Panc1 (cell line): ENCODE measurements at regions not wholly inside any gene's neighbourhood (a gene's known extent, or its start where the extent isn't known, plus 50 kb on each side); places are given as distances from the start of the nearest gene placed in this dataset.

Experiments
- ATAC-seq: fragments of 200-7000 bp; cut with Tn5 transposase; 2 replicates; pipeline ENCODE4 v1.9.1; 2020; ENCODE audit warnings: mild to moderate bottlenecking, moderate library complexity
- BruUV-seq: library from RNA; stranded (reverse); fragments of 400-500 nt; replicated peaks from 2 replicates; lab custom pipeline; 2021; lab: Mats Ljungman, UMichigan
- CTCF ChIA-PET: fragments of 300-600 bp; sonication (Branson Sonifier 250); formaldehyde crosslinking; loops from one replicate; lab custom pipeline; 2022; ENCODE audit warnings: antibody characterized with exemption; lab: Charles Lee
- POLR2A ChIA-PET: fragments of 300-600 bp; sonication (Branson Sonifier 250); formaldehyde crosslinking; loops from one replicate; lab custom pipeline; 2022; ENCODE audit warnings: antibody characterized with exemption; lab: Charles Lee
- DNase-seq: peaks from one replicate; pipeline ENCODE4 v3.0.0-alpha.2; 2010; ENCODE audit warnings: low read depth, low spot score
- H3K27ac ChIP-seq: 2 replicates; pipeline ENCODE4 v1.5.1; 2011; ENCODE audit warnings: mild to moderate bottlenecking, low read length, inconsistent platforms
- H3K27me3 ChIP-seq: fragments of 200-500 bp; sonication (Bioruptor generic); 2 replicates; pipeline ENCODE4 v1.6.0; 2014; ENCODE audit warnings: low read length, inconsistent platforms; ENCODE audit not compliant: control insufficient read depth, insufficient read depth
- H3K36me3 ChIP-seq: fragments of 200-500 bp; sonication (Bioruptor generic); 2 replicates; pipeline ENCODE4 v1.5.1; 2014; ENCODE audit warnings: inconsistent platforms, mild to moderate bottlenecking, low read length, moderate library complexity; ENCODE audit not compliant: control insufficient read depth, insufficient read depth
- H3K4me1 ChIP-seq: 2 replicates; pipeline ENCODE4 v1.5.1; 2011; ENCODE audit warnings: inconsistent platforms, mild to moderate bottlenecking, low read length, moderate library complexity; ENCODE audit not compliant: control insufficient read depth, insufficient read depth
- H3K4me3 ChIP-seq, 2 experiments: 2 replicates each; pipeline ENCODE4 v1.5.1; 2011 to 2012; ENCODE audit warnings: low read depth in 2 of 2, low read length in 2 of 2, mild to moderate bottlenecking in 2 of 2, inconsistent platforms in 1 of 2, moderate library complexity in 1 of 2
- H3K9me3 ChIP-seq: fragments of 200-500 bp; sonication (Bioruptor generic); 2 replicates; pipeline ENCODE4 v1.5.1; 2014; ENCODE audit warnings: low read depth, mild to moderate bottlenecking, inconsistent platforms, low read length, moderate library complexity; ENCODE audit not compliant: control insufficient read depth, insufficient read depth
- CTCF ChIP-seq: fragments of 450-650 bp; IDR thresholded peaks from 2 replicates; pipeline ENCODE4 v1.5.1; 2017; ENCODE audit warnings: mild to moderate bottlenecking
- POLR2AphosphoS5 ChIP-seq: IDR thresholded peaks from 2 replicates; pipeline ENCODE4 v1.6.1; 2012; ENCODE audit warnings: mild to moderate bottlenecking, low read depth, low read length, moderate library complexity
- REST ChIP-seq, 2 experiments: IDR thresholded peaks; 2 replicates each; pipeline ENCODE4 v1.6.1; 2011 to 2012; ENCODE audit warnings: low read depth in 2 of 2, control low read depth in 1 of 2, low read length in 1 of 2, mild to moderate bottlenecking in 1 of 2, moderate library complexity in 1 of 2; ENCODE audit not compliant: insufficient read depth in 1 of 2
- SIN3A ChIP-seq: IDR thresholded peaks from 2 replicates; pipeline ENCODE4 v1.6.1; 2012; ENCODE audit warnings: low read depth, mild to moderate bottlenecking, low read length, moderate library complexity, borderline replicate concordance; ENCODE audit not compliant: insufficient read depth
- TCF7L2 ChIP-seq: IDR thresholded peaks from 2 replicates; pipeline ENCODE4 v1.6.1; 2011; ENCODE audit warnings: mild to moderate bottlenecking, low read depth, low read length, inconsistent platforms
- in situ Hi-C: cut with HindIII; loops from 2 replicates; pipeline ENCODE4 v1.10.0; 2016; ENCODE audit warnings: low sequenced_read_pairs, low pct_unique_long_range_greater_than_20kb
- intact Hi-C: fragments of 100-400 bp; cut with micrococcal nuclease; formaldehyde crosslinking; loops from one replicate; pipeline ENCODE4 v1.10.0; 2022; ENCODE audit not compliant: unreplicated experiment

GRCh38 chr4:71944956-71945355 is 86.8 kb upstream of the NPFFR2 start:
- intact Hi-C loops, result no loop called here
- Histone ChIP-seq H3K4me3 (no peak overlapping the region), H3K4me1 (no peaks in the 10 kb centered on the region), H3K9me3 (no peaks in the 10 kb centered on the region), H3K27ac (no peak overlapping the region), H3K27me3 (no peaks in the 10 kb centered on the region), H3K36me3 (no peaks in the 10 kb centered on the region)
- DNase-seq, result no peak
- no TSS peak for BruUV-seq
- TF ChIP-seq TCF7L2 (no peak), POLR2AphosphoS5 (no peak), CTCF (no peak), REST (IDR thresholded peaks at IDR 0.05; ENCODE audit: insufficient read depth in 1 of 2, low read depth in 2 of 2, low read length in 1 of 2) (no peak), SIN3A (no peak)
- ChIA-PET POLR2A (no interaction called here), CTCF (no interaction called here)
- in situ Hi-C loops, result no loop called here
- no peak for ATAC-seq

GRCh38 chr4:71945791-71946190 is 86.0 kb upstream of the NPFFR2 start:
- intact Hi-C loops, result no loop called here
- TF ChIP-seq CTCF (no peak), POLR2AphosphoS5 (no peak), SIN3A (no peak), TCF7L2 (no peak), REST (IDR thresholded peaks at IDR 0.05; ENCODE audit: insufficient read depth in 1 of 2, low read depth in 2 of 2, low read length in 1 of 2) (no peak)

More at GRCh38 chr4:71945791-71946190, 86.0 kb upstream of the NPFFR2 start:
- Histone ChIP-seq H3K4me1 (no peaks in the 10 kb centered on the region), H3K27me3 (no peaks in the 10 kb centered on the region), H3K9me3 (no peaks in the 10 kb centered on the region), H3K36me3 (no peaks in the 10 kb centered on the region), H3K27ac (no peak overlapping the region), H3K4me3 (no peak overlapping the region)
- ChIA-PET POLR2A (no interaction called here), CTCF (no interaction called here)
- DNase-seq (no peak), ATAC-seq (no peak)
- in situ Hi-C loops, result no loop called here
- BruUV-seq, result no TSS peak
